ENCODE measurements at regions not wholly inside any gene's neighbourhood (a gene's known extent, or its start where the extent isn't known, plus 50 kb on each side); places are given as distances from the start of the nearest gene placed in this dataset.

DNA sequence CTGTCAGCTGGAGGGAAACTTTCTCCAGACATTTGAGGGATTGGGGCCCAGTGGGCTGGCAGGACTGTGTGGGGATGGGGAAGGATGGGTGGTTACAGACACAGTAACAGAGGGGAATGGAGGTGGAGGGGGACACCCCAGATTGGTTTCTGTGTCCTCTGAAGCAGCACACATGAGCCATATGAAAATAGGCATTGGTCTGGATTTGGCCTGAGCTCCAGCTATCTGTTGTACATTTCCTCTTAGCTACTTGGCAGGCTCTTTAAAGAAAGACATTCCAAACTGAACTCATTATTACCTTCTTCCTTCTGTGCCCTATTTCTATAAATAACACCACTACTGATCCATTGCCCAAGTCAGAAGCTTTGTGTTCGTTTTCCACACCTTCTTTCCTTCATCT lies 72.0 kb upstream of the PRL start:
- TF ChIP-seq, protein P1, sequence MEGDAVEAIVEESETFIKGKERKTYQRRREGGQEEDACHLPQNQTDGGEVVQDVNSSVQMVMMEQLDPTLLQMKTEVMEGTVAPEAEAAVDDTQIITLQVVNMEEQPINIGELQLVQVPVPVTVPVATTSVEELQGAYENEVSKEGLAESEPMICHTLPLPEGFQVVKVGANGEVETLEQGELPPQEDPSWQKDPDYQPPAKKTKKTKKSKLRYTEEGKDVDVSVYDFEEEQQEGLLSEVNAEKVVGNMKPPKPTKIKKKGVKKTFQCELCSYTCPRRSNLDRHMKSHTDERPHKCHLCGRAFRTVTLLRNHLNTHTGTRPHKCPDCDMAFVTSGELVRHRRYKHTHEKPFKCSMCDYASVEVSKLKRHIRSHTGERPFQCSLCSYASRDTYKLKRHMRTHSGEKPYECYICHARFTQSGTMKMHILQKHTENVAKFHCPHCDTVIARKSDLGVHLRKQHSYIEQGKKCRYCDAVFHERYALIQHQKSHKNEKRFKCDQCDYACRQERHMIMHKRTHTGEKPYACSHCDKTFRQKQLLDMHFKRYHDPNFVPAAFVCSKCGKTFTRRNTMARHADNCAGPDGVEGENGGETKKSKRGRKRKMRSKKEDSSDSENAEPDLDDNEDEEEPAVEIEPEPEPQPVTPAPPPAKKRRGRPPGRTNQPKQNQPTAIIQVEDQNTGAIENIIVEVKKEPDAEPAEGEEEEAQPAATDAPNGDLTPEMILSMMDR (IDR thresholded peaks at IDR 0.05): no peak
- no peak for TF ChIP-seq POLR2A (IDR thresholded peaks at IDR 0.05)

Measured in testis (tissue), 2 donors.